ENCODE measurements at regions not wholly inside any gene's neighbourhood (a gene's known extent, or its start where the extent isn't known, plus 50 kb on each side); places are given as distances from the start of the nearest gene placed in this dataset.

DNA sequence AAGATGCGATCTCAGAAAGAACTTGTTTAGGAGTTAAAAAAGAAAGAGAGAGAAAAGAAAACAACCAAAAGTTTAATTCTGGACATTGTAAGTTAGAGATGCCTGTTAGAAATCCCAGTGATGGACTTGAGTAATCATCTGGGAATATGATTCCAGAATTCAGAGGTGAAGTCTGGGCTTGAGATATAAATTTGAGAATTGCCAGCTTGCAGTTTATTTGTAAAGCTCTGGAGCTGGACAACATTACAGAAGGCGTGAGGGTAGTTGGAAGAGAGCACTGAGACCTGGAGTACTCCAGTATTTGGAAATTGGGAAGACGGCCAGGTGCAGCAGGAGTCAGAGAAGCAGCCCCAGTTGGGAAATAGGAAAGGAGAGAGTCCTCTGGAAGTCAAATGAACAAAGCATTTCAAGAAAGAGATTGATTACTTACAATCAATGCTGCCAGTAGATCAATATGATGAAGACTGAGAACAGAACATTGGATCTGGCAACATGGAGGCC is 128.8 kb upstream of the ARHGAP28 start:
- TF ChIP-seq, protein P1, sequence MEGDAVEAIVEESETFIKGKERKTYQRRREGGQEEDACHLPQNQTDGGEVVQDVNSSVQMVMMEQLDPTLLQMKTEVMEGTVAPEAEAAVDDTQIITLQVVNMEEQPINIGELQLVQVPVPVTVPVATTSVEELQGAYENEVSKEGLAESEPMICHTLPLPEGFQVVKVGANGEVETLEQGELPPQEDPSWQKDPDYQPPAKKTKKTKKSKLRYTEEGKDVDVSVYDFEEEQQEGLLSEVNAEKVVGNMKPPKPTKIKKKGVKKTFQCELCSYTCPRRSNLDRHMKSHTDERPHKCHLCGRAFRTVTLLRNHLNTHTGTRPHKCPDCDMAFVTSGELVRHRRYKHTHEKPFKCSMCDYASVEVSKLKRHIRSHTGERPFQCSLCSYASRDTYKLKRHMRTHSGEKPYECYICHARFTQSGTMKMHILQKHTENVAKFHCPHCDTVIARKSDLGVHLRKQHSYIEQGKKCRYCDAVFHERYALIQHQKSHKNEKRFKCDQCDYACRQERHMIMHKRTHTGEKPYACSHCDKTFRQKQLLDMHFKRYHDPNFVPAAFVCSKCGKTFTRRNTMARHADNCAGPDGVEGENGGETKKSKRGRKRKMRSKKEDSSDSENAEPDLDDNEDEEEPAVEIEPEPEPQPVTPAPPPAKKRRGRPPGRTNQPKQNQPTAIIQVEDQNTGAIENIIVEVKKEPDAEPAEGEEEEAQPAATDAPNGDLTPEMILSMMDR (IDR thresholded peaks at IDR 0.05): no peak
- TF ChIP-seq POLR2A (IDR thresholded peaks at IDR 0.05): no peak
